HG03354 (cell line): ENCODE measurements at regions not wholly inside any gene's neighbourhood (a gene's known extent, or its start where the extent isn't known, plus 50 kb on each side); places are given as distances from the start of the nearest gene placed in this dataset.
"Not testable (repeated sequence)": the region's sequence is repeated elsewhere in the genome, so short reads cannot be mapped to it uniquely, and the experiment has no call there.

Experiments
- ATAC-seq: cut with Tn5 transposase; IDR thresholded peaks from one replicate; pipeline ENCODE4 v1.9.1; 2021; ENCODE audit warnings: mild to moderate bottlenecking; ENCODE audit not compliant: unreplicated experiment, poor library complexity, severe bottlenecking

DNA sequence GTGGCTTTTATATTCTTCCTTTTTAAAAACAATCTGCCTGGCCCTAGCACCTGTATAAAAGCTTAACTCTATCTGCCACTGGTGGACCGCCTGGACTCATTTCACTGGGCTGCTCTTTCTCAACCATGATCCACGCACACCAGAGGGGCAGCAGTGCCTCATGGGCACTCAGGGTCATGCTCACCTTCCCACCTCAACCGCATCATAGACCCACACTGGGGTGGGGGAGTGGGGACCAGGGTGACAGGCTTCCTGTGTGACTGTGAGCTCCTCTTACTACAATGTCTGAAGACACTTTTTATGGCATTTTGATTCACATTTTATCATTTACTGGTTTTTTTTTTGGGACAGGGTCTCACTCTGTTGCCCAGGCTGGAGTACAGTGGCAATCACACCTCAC is 4038.8 kb upstream of the TPTE start:
- not testable (repeated sequence) for ATAC-seq

GRCh38 chr21:6483645-6484044 is 4037.7 kb upstream of the TPTE start:
- ATAC-seq = not testable (repeated sequence)

DNA sequence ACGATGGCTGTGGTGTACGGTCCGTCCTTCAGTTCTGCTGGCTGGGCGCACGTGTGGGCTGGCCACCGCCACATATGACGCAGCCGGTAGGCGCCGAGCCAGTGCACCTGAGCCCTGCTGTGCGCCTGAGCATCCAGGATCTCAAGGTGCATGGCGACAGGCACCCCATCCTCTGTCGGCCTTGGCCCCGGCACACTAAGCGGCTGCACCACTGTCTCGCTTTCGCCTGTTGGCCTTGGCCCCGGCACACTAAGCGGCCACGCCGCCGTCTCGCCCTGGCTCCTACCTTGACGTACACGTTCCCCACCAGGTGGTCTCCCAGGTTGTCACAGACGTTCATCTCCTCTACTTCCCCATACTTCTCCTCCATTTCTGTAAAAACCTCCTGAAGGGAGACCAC is 4034.6 kb upstream of the TPTE start:
- ATAC-seq = not testable (repeated sequence)

DNA sequence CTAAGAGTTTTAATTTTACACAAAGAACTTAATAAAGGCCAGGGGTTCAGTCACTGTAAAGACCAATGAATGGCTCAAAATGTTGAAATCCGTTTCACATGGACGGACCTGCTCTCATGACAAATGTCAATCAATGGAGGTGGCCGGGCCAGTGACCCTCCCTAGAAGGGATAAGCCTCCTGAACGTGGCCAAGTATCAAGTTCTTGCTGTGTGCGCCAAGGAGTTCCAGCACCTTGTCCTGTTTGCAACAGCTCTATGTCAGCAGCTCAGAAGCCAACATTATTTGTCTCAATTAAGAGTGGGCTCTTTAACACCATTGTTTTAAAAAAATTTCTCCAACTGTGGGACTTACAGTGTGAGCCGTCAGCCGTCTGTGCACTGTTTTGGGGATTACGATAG is 4028.7 kb upstream of the TPTE start:
- ATAC-seq = not testable (repeated sequence)

DNA sequence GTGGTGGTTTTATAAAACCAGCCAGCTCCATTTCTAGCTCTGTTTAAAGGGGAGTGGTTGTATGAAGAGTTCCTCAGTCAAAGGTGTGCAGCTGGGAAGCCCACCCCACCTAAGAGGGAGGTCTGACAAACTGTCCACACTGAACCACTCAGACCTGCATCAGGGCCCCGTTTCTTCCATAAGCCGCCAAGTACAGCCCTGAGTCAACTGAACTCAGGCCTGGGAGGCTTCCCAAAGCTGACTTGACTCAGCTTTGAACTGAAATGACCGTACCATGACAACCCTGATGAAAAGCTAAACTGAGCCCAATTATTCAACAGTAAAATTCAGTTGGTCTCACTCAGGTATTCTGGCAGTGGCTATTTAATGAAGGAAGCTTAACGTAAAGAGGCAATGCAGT is 4027.4 kb upstream of the TPTE start:
- ATAC-seq = not testable (repeated sequence)

GRCh38 chr21:6496356-6496755 is 4025.0 kb upstream of the TPTE start:
- not testable (repeated sequence) for ATAC-seq

- not testable (repeated sequence) for ATAC-seq
Observed at GRCh38 chr21:6498716-6499115, 4022.7 kb upstream of the TPTE start.

- ATAC-seq = peak; percentile 73
Observed at GRCh38 chr21:6499128-6499826, 4022.1 kb upstream of the TPTE start.

- not testable (repeated sequence) for ATAC-seq
Observed at GRCh38 chr21:6499866-6500265, 4021.5 kb upstream of the TPTE start.

GRCh38 chr21:6500681-6501080 is 4020.7 kb upstream of the TPTE start:
- ATAC-seq = peak; percentile 50

GRCh38 chr21:6506167-6506894 is 4015.1 kb upstream of the TPTE start:
- not testable (repeated sequence) for ATAC-seq

GRCh38 chr21:6507632-6508031 is 4013.8 kb upstream of the TPTE start:
- ATAC-seq = not testable (repeated sequence)

- not testable (repeated sequence) for ATAC-seq
Observed at GRCh38 chr21:6521777-6522176, 3999.6 kb upstream of the TPTE start.

DNA sequence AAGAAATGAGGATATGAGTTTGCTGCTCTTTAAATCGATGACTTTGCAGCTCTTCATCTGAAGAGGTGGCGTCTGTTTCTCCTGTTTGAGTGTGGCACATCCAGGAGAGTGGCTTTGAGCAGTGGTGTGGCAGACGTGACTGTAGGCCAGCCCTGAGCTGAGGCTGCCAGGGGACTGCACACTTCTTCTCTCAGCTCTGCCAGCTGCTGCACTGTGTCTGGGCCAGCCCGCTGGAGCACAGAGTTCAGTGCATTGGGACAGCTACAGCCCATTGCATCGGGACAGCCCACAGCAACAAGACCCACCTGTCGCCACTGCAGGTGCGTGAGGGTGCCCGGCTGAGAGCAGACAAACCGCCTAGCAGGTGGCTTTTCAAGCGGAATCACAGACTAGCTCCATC is 3995.2 kb upstream of the TPTE start:
- not testable (repeated sequence) for ATAC-seq

- not testable (repeated sequence) for ATAC-seq
Observed at GRCh38 chr21:6530655-6531054, 3990.7 kb upstream of the TPTE start.

GRCh38 chr21:6533261-6533660 is 3988.1 kb upstream of the TPTE start:
- ATAC-seq = not testable (repeated sequence)

- not testable (repeated sequence) for ATAC-seq
Observed at GRCh38 chr21:6538320-6538719, 3983.1 kb upstream of the TPTE start.

- not testable (repeated sequence) for ATAC-seq
Observed at GRCh38 chr21:6539688-6540087, 3981.7 kb upstream of the TPTE start.

DNA sequence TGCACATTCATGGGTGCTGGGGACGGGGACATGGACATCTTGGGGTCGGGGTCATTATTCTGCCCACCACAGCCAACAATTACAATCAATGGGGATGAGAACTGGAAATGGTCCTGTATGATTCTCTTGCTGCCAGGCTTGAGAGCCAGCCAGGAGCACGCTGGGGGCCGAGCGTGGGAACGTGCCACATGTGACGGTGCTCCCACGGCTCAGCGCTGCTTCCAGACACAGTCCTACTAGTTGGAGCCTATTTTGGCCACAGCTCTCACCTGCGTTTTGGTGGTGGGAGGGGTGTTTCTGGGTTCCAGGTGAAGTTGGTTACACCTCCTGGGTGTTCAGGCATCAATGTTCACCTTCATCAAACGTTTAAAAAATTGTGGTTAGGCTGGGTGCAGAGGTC is 3980.3 kb upstream of the TPTE start:
- not testable (repeated sequence) for ATAC-seq

DNA sequence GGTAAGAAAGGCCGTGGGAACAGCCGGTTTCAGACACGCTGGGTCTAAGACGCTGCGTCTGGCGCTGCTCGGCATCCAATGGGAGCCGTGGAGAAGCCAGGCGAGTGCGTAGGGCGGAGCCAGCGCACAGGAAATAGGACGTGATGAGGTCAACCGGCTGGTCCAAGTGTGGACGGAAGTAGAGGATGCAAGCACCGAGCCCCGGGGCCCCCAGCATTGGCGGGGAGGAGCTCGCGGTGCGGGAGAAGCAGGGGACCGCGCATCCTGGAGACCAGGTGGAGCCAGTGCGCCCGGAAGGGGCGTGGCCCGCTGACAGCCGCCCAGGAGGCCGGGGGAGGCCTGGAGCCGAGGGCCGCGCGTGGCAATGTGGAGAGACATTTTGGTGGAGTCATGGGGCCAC is 3976.1 kb upstream of the TPTE start:
- not testable (repeated sequence) for ATAC-seq

DNA sequence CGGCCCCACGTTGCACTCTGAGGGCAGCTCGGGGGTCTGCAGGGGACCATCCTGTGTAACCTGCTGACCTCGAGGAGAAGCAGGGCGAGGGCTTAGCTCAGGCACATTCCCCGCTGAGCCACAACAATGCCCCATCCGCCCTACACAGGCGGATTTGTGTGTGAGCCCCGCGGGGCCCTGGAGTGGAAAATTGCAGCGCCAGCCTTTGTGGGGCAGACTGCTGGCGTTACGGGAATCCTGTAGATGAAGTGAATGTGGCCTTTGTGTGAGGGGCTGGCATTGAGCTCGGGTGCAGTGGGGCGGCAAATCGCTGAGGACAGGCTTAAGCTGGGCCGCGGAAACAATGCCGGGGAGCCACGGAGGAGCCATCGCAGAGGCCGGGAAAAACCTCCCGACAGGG is 3970.3 kb upstream of the TPTE start:
- not testable (repeated sequence) for ATAC-seq
